ENCODE measurements at regions not wholly inside any gene's neighbourhood (a gene's known extent, or its start where the extent isn't known, plus 50 kb on each side); places are given as distances from the start of the nearest gene placed in this dataset.

- no peaks in the 10 kb centered on the region for H3K79me2 ChIP-seq
- H3K4me1 ChIP-seq, result peaks cover 7% of the 10 kb centered on the region
- H3K9me3 ChIP-seq (ENCODE audit: control insufficient read depth, low read length), result no peaks in the 10 kb centered on the region
- no peak overlapping the region for H3K9ac ChIP-seq
- no peak overlapping the region for H3K4me3 ChIP-seq (ENCODE audit: low read depth, low read length)
- H3K27me3 ChIP-seq (ENCODE audit: control insufficient read depth, insufficient read depth, low read length), result no peaks in the 10 kb centered on the region
- TF ChIP-seq CTCF (IDR thresholded peaks at IDR 0.05), result no peak
- no peaks in the 10 kb centered on the region for H3K36me3 ChIP-seq (ENCODE audit: control insufficient read depth, insufficient read depth, low read length)
- no peak overlapping the region for H3K27ac ChIP-seq
- H2AFZ ChIP-seq, result no peak overlapping the region
- no peak overlapping the region for H3K4me2 ChIP-seq (ENCODE audit: low read length)
Measured at GRCh38 chr6:14676064-14676463, 558.5 kb downstream of the CD83 start.

GRCh38 chr6:14676977-14677781 is 559.6 kb downstream of the CD83 start:
- Histone ChIP-seq H3K4me3 (ENCODE audit: low read depth, low read length) (no peak overlapping the region), H3K27me3 (ENCODE audit: control insufficient read depth, insufficient read depth, low read length) (no peaks in the 10 kb centered on the region), H3K9ac (no peak overlapping the region), H3K9me3 (ENCODE audit: control insufficient read depth, low read length) (no peaks in the 10 kb centered on the region), H3K4me1 (peaks cover 4% of the 10 kb centered on the region), H3K27ac (no peak overlapping the region), H3K4me2 (ENCODE audit: low read length) (no peak overlapping the region), H3K79me2 (no peaks in the 10 kb centered on the region), H2AFZ (no peak overlapping the region), H3K36me3 (ENCODE audit: control insufficient read depth, insufficient read depth, low read length) (no peaks in the 10 kb centered on the region)
- TF ChIP-seq CTCF (IDR thresholded peaks at IDR 0.05), result no peak

GRCh38 chr6:14681699-14682487 is 564.0 kb upstream of the JARID2 start:
- Histone ChIP-seq H3K9me3 (ENCODE audit: control insufficient read depth, low read length) (no peaks in the 10 kb centered on the region), H3K9ac (no peak overlapping the region), H3K79me2 (no peaks in the 10 kb centered on the region), H3K4me1 (peaks cover 4% of the 10 kb centered on the region), H3K36me3 (ENCODE audit: control insufficient read depth, insufficient read depth, low read length) (no peaks in the 10 kb centered on the region), H2AFZ (no peak overlapping the region), H3K27ac (no peak overlapping the region), H3K4me2 (ENCODE audit: low read length) (no peak overlapping the region), H3K27me3 (ENCODE audit: control insufficient read depth, insufficient read depth, low read length) (no peaks in the 10 kb centered on the region), H3K4me3 (ENCODE audit: low read depth, low read length) (no peak overlapping the region)
- no peak for TF ChIP-seq CTCF (IDR thresholded peaks at IDR 0.05)

- Histone ChIP-seq H3K79me2 (no peaks in the 10 kb centered on the region), H3K27me3 (ENCODE audit: control insufficient read depth, insufficient read depth, low read length) (no peaks in the 10 kb centered on the region)
Measured at GRCh38 chr6:14682812-14683211, 563.1 kb upstream of the JARID2 start.

More at GRCh38 chr6:14682812-14683211, 563.1 kb upstream of the JARID2 start:
- peaks cover 4% of the 10 kb centered on the region for H3K4me1 ChIP-seq
- no peak overlapping the region for H3K4me3 ChIP-seq (ENCODE audit: low read depth, low read length)
- TF ChIP-seq CTCF (IDR thresholded peaks at IDR 0.05), result no peak
- H3K9me3 ChIP-seq (ENCODE audit: control insufficient read depth, low read length), result no peaks in the 10 kb centered on the region
- H3K9ac ChIP-seq, result no peak overlapping the region
- H3K27ac ChIP-seq, result no peak overlapping the region
- no peak overlapping the region for H3K4me2 ChIP-seq (ENCODE audit: low read length)
- H3K36me3 ChIP-seq (ENCODE audit: control insufficient read depth, insufficient read depth, low read length), result no peaks in the 10 kb centered on the region
- H2AFZ ChIP-seq, result no peak overlapping the region

All from parathyroid adenoma (tissue), 2 donors.